ENCODE measurements at regions not wholly inside any gene's neighbourhood (a gene's known extent, or its start where the extent isn't known, plus 50 kb on each side); places are given as distances from the start of the nearest gene placed in this dataset.
"Not testable (repeated sequence)": the region's sequence is repeated elsewhere in the genome, so short reads cannot be mapped to it uniquely, and the experiment has no call there.

GRCh38 chr9:41075671-41076070 lies 52.8 kb downstream of the FOXD4L6 start:
- H3K27me3 ChIP-seq: peaks cover 31% of the 10 kb centered on the region
- not testable (repeated sequence) for H3K4me3 ChIP-seq

GRCh38 chr9:41074356-41074942 lies 54.0 kb downstream of the FOXD4L6 start:
- peaks cover 10% of the 10 kb centered on the region for H3K9me3 ChIP-seq
- H3K36me3 ChIP-seq, H4K20me1 ChIP-seq, H3K27ac ChIP-seq, H3K9ac ChIP-seq, H3K4me1 ChIP-seq: not testable (repeated sequence)
- peak overlapping the region; percentile 75 for H3K4me2 ChIP-seq
- peak overlapping the region; percentile 63 for H3K4me3 ChIP-seq
- peaks cover 31% of the 10 kb centered on the region for H3K27me3 ChIP-seq

More at GRCh38 chr9:41075671-41076070, 52.8 kb downstream of the FOXD4L6 start:
- H3K27ac ChIP-seq, H3K9ac ChIP-seq, H4K20me1 ChIP-seq, H3K4me1 ChIP-seq, H3K36me3 ChIP-seq, H3K4me2 ChIP-seq: not testable (repeated sequence)
- H3K9me3 ChIP-seq: peaks cover 10% of the 10 kb centered on the region

- peak overlapping the region; percentile 75; the same call in 1 of the 2 replicates for H3K4me2 ChIP-seq
- not testable (repeated sequence) for H3K4me1 ChIP-seq, H3K36me3 ChIP-seq, H3K27ac ChIP-seq, H3K9ac ChIP-seq, H3K4me3 ChIP-seq, H4K20me1 ChIP-seq
- H3K9me3 ChIP-seq: peaks cover 10% of the 10 kb centered on the region
- peaks cover 31% of the 10 kb centered on the region for H3K27me3 ChIP-seq
These were observed 54.8 kb downstream of the FOXD4L6 start for GRCh38 chr9:41073471-41074243.

- not testable (repeated sequence) for H3K36me3 ChIP-seq
These were observed 64.2 kb downstream of the FOXD4L6 start for GRCh38 chr9:41064125-41064795.

GRCh38 chr9:41063243-41063642 lies 65.2 kb downstream of the FOXD4L6 start:
- H3K9ac ChIP-seq, H3K4me1 ChIP-seq, H3K27me3 ChIP-seq, H3K4me2 ChIP-seq, H4K20me1 ChIP-seq, H3K36me3 ChIP-seq, H3K4me3 ChIP-seq, H3K27ac ChIP-seq, H3K9me3 ChIP-seq: not testable (repeated sequence)

More at GRCh38 chr9:41064125-41064795, 64.2 kb downstream of the FOXD4L6 start:
- not testable (repeated sequence) for H3K9me3 ChIP-seq, H3K27me3 ChIP-seq, H3K9ac ChIP-seq, H3K27ac ChIP-seq, H4K20me1 ChIP-seq, H3K4me1 ChIP-seq, H3K4me3 ChIP-seq
- H3K4me2 ChIP-seq: peak overlapping the region; percentile 16; the same call in 1 of the 2 replicates

GRCh38 chr9:41059603-41060002 lies 68.9 kb downstream of the FOXD4L6 start:
- not testable (repeated sequence) for H3K4me1 ChIP-seq

GRCh38 chr9:41053666-41054363 lies 74.7 kb downstream of the FOXD4L6 start:
- not testable (repeated sequence) for H3K4me2 ChIP-seq, H3K4me3 ChIP-seq, H3K36me3 ChIP-seq, H3K9me3 ChIP-seq, H3K27ac ChIP-seq, H3K4me1 ChIP-seq, H3K9ac ChIP-seq, H4K20me1 ChIP-seq, H3K27me3 ChIP-seq

More at GRCh38 chr9:41059603-41060002, 68.9 kb downstream of the FOXD4L6 start:
- H3K4me2 ChIP-seq, H3K36me3 ChIP-seq, H3K9ac ChIP-seq, H3K4me3 ChIP-seq, H4K20me1 ChIP-seq, H3K27me3 ChIP-seq, H3K27ac ChIP-seq, H3K9me3 ChIP-seq: not testable (repeated sequence)

- H3K9me3 ChIP-seq, H3K9ac ChIP-seq, H4K20me1 ChIP-seq, H3K4me1 ChIP-seq, H3K4me2 ChIP-seq, H3K27ac ChIP-seq, H3K27me3 ChIP-seq, H3K36me3 ChIP-seq, H3K4me3 ChIP-seq: not testable (repeated sequence)
These were observed 79.8 kb downstream of the FOXD4L6 start for GRCh38 chr9:41048672-41049071.

- H3K9ac ChIP-seq: not testable (repeated sequence)
These were observed 80.7 kb downstream of the FOXD4L6 start for GRCh38 chr9:41047792-41048191.

GRCh38 chr9:41044930-41045329 lies 83.6 kb downstream of the FOXD4L6 start:
- not testable (repeated sequence) for H3K36me3 ChIP-seq, H3K27ac ChIP-seq, H3K27me3 ChIP-seq, H3K4me2 ChIP-seq, H3K9me3 ChIP-seq, H3K4me1 ChIP-seq, H3K9ac ChIP-seq, H3K4me3 ChIP-seq, H4K20me1 ChIP-seq

More at GRCh38 chr9:41047792-41048191, 80.7 kb downstream of the FOXD4L6 start:
- H3K4me3 ChIP-seq, H3K36me3 ChIP-seq, H4K20me1 ChIP-seq, H3K27me3 ChIP-seq, H3K9me3 ChIP-seq, H3K4me1 ChIP-seq, H3K4me2 ChIP-seq, H3K27ac ChIP-seq: not testable (repeated sequence)

GRCh38 chr9:41043433-41043832 lies 85.0 kb downstream of the FOXD4L6 start:
- not testable (repeated sequence) for H3K27me3 ChIP-seq, H3K4me2 ChIP-seq, H3K9me3 ChIP-seq

GRCh38 chr9:41042111-41042510 lies 86.4 kb downstream of the FOXD4L6 start:
- not testable (repeated sequence) for H3K4me3 ChIP-seq, H3K4me1 ChIP-seq, H4K20me1 ChIP-seq, H3K27me3 ChIP-seq, H3K4me2 ChIP-seq, H3K9me3 ChIP-seq, H3K9ac ChIP-seq, H3K27ac ChIP-seq, H3K36me3 ChIP-seq

More at GRCh38 chr9:41043433-41043832, 85.0 kb downstream of the FOXD4L6 start:
- not testable (repeated sequence) for H3K27ac ChIP-seq, H3K9ac ChIP-seq, H4K20me1 ChIP-seq, H3K4me3 ChIP-seq, H3K4me1 ChIP-seq, H3K36me3 ChIP-seq

GRCh38 chr9:41040705-41041342 lies 87.7 kb downstream of the FOXD4L6 start:
- not testable (repeated sequence) for H3K27me3 ChIP-seq, H3K4me3 ChIP-seq, H3K9ac ChIP-seq, H3K27ac ChIP-seq, H3K4me1 ChIP-seq, H3K9me3 ChIP-seq, H3K4me2 ChIP-seq, H3K36me3 ChIP-seq, H4K20me1 ChIP-seq

GRCh38 chr9:41035276-41035675 lies 93.2 kb downstream of the FOXD4L6 start:
- not testable (repeated sequence) for H3K9me3 ChIP-seq, H3K9ac ChIP-seq, H3K4me2 ChIP-seq, H3K4me3 ChIP-seq, H3K27ac ChIP-seq, H3K27me3 ChIP-seq, H4K20me1 ChIP-seq, H3K36me3 ChIP-seq, H3K4me1 ChIP-seq
